Esophagus muscularis mucosa (tissue), 4 donors: ENCODE measurements at regions not wholly inside any gene's neighbourhood (a gene's known extent, or its start where the extent isn't known, plus 50 kb on each side); places are given as distances from the start of the nearest gene placed in this dataset.
"Not testable (repeated sequence)": the region's sequence is repeated elsewhere in the genome, so short reads cannot be mapped to it uniquely, and the experiment has no call there.

ENCODE experiments used
- EP300 ChIP-seq: sonication (generic); formaldehyde crosslinking; IDR thresholded peaks from one replicate; pipeline ENCODE4 v1.6.1; 2017; ENCODE audit warnings: antibody characterized with exemption
- POLR2A ChIP-seq: fragments of 450-650 bp; IDR thresholded peaks from one replicate; pipeline ENCODE4 v1.6.1; 2017; ENCODE audit warnings: antibody characterized with exemption, moderate library complexity, mild to moderate bottlenecking, low read depth
- TF ChIP-seq, protein P1 (sequence below), 3 experiments: fragments of 200-600 bp in 2 of 3; fragments of 450-650 bp in 1 of 3; sonication (generic) in 2 of 3; IDR thresholded peaks; one replicate each; pipeline ENCODE4 v1.5.1; 2017 to 2019; ENCODE audit warnings: antibody characterized with exemption in 3 of 3, mild to moderate bottlenecking in 2 of 3, moderate library complexity in 1 of 3

GRCh38 chr2:65747875-65748274 lies 315.5 kb upstream of the SPRED2 start:
- TF ChIP-seq EP300, POLR2A: not testable (repeated sequence)
- TF ChIP-seq, protein P1, sequence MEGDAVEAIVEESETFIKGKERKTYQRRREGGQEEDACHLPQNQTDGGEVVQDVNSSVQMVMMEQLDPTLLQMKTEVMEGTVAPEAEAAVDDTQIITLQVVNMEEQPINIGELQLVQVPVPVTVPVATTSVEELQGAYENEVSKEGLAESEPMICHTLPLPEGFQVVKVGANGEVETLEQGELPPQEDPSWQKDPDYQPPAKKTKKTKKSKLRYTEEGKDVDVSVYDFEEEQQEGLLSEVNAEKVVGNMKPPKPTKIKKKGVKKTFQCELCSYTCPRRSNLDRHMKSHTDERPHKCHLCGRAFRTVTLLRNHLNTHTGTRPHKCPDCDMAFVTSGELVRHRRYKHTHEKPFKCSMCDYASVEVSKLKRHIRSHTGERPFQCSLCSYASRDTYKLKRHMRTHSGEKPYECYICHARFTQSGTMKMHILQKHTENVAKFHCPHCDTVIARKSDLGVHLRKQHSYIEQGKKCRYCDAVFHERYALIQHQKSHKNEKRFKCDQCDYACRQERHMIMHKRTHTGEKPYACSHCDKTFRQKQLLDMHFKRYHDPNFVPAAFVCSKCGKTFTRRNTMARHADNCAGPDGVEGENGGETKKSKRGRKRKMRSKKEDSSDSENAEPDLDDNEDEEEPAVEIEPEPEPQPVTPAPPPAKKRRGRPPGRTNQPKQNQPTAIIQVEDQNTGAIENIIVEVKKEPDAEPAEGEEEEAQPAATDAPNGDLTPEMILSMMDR (IDR thresholded peaks at IDR 0.05): not testable (repeated sequence)
